HFF-Myc (cell line): ENCODE measurements at regions not wholly inside any gene's neighbourhood (a gene's known extent, or its start where the extent isn't known, plus 50 kb on each side); places are given as distances from the start of the nearest gene placed in this dataset.

Source experiments
- DNase-seq: peaks from one replicate; pipeline ENCODE4 v3.0.0-alpha.2; 2011; ENCODE audit warnings: low read depth; ENCODE audit errors: extremely low read depth
- H3K4me3 ChIP-seq: replicated peaks from 2 replicates; pipeline ENCODE4 v1.5.1; 2011; ENCODE audit warnings: low read depth, mild to moderate bottlenecking, control low read depth, low read length
- CTCF ChIP-seq: IDR thresholded peaks from 2 replicates; pipeline ENCODE4 v1.5.1; 2012; ENCODE audit warnings: mild to moderate bottlenecking, low read depth, low read length, control low read depth; ENCODE audit errors: missing control alignments

GRCh38 chr1:189274267-189274666, 1203.4 kb downstream of the BRINP3 start:
- no peak for DNase-seq
- no peak for TF ChIP-seq CTCF
- no peak overlapping the region for H3K4me3 ChIP-seq

DNA sequence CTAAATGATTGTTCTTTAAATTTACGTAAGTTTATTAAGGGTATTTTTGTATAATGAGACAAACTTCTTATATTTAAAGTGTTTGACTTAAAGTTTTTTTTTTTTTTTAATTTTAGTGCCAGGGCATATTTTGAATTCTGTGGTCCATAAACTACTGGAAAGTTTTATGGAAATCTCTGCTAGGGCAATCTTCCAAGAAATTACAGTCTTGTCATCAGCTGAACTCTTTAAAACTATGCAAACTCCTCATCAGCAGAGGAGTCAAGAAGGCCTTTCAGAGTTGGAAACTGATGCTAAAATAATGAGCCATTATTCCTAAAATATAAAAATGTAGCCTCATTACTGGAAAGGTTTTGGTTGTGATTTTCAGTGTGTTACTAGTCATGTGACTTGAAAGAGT, 1201.9 kb downstream of the BRINP3 start:
- TF ChIP-seq CTCF: no peak
- no peak overlapping the region for H3K4me3 ChIP-seq
- no peak for DNase-seq

DNA sequence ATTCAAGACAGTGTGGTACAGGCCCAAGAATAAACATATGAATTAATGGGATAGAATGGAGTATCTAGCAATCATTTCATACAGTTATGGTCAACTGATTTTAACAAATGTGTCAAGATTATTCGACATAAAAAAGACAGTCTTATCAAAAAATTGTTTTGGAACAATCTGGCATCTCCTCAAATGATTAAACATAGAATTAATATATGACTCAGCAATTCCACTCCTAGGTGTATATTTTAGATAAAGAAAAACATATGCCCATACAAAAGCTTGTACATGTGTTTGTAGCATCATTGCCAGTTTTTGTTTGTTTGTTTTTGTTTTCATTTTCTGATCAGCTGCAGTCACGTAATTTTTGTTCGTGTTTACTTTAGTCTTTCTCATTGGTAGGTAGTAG, 1188.3 kb downstream of the BRINP3 start:
- no peak overlapping the region for H3K4me3 ChIP-seq
- DNase-seq: no peak
- no peak for TF ChIP-seq CTCF

GRCh38 chr1:189301235-189301634, 1176.4 kb downstream of the BRINP3 start:
- no peak for DNase-seq
- H3K4me3 ChIP-seq: no peak overlapping the region
- TF ChIP-seq CTCF: no peak

- no peak overlapping the region for H3K4me3 ChIP-seq
- no peak for TF ChIP-seq CTCF
- DNase-seq: no peak
These were observed 1172.4 kb downstream of the BRINP3 start for GRCh38 chr1:189305279-189305678.

DNA sequence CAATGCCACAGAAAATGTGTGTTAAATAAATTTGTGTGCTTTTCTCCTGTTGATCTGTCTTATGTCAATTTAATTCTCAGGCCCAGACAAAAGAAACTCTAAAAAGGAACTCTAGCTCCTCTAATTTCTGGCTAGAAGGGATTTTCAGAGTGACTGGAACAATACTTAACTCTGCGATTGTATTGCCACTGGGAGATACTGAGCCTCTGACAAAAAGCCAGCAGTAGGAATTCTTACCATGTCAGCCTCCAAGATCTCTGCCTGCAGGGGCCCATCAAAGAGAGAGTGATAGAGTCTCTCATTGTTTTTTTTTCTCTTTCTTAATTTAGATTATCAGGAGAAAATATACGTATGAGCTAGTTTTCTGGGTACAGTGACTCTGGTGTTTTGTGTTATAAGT, 1165.7 kb downstream of the BRINP3 start:
- DNase-seq: no peak
- TF ChIP-seq CTCF: no peak
- H3K4me3 ChIP-seq: no peak overlapping the region

- no peak for DNase-seq
- H3K4me3 ChIP-seq: no peak overlapping the region
- no peak for TF ChIP-seq CTCF
These were observed 1165.2 kb downstream of the BRINP3 start for GRCh38 chr1:189312499-189312898.
